ENCODE measurements at regions not wholly inside any gene's neighbourhood (a gene's known extent, or its start where the extent isn't known, plus 50 kb on each side); places are given as distances from the start of the nearest gene placed in this dataset.

- DNase-seq (no peak), ATAC-seq (ENCODE audit: low read depth) (no peak)
- ChIA-PET CTCF (no interaction called here), POLR2A (no interaction called here)
- H3K27me3 Mint-ChIP-seq = peaks cover 12% of the 10 kb centered on the region
- H3K36me3 Mint-ChIP-seq (ENCODE audit: low read depth) = no peaks in the 10 kb centered on the region
- intact Hi-C loops (cut with micrococcal nuclease) = no loop called here
- no peaks in the 10 kb centered on the region for H3K9me3 Mint-ChIP-seq
- no peak for TF ChIP-seq CTCF (IDR thresholded peaks at IDR 0.05)
- no peak overlapping the region for H3K4me3 Mint-ChIP-seq
- no peaks in the 10 kb centered on the region for H3K4me1 Mint-ChIP-seq
- no peak overlapping the region for H3K27ac Mint-ChIP-seq
Observed at GRCh38 chr2:238595750-238596570, 169.2 kb downstream of the ASB1 start.

DNA sequence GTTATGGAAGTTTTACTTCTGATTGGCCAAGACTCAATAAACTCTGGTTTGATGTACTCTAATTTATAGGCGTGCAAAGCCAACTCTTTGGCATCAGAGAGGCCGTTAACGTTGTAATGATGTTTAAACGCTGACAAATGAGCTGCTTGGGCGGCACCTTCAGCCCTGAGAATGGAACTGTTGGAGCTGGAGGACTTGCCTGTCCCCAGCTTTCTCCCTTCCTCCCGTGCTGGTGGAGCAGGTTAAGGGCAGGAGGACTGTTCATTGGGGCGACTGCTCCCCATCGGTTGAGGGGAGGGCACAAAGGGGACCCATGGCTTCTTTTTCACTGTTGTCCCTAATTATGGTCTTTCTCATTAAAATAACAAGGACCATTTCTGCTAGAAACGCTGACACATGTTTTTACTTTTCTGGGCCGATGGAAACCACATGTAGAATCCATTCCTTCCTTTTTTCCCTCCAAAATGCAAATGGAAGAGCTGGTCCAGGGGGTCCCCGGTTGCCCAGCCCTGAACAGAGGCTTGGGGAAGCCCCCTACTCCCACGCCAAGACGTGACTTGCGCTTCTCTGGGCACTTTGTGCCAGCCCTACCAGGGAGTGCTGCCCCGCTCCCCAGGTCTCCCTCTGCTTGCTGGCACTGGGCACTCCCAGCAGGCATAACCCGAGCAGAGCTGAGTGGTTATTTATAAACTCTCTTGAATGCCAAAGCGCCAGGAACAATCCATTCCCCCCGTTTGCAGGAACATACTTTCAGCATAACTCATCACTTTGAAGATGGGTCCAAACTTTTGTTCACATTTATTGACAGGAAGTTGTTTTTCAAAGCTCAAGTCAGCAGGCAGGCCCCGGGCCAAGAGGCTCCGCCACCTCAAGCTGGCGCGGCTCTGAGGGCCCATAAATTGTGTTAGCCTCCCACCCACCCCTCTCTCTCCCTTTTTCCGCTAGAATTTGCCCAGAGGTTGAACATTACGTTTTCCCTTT lies 170.1 kb downstream of the ASB1 start:
- intact Hi-C loops (cut with micrococcal nuclease) = no loop called here
- CTCF ChIA-PET = no interaction called here
- no peak overlapping the region for H3K27ac Mint-ChIP-seq
- POLR2A ChIA-PET = no interaction called here
- H3K36me3 Mint-ChIP-seq (ENCODE audit: low read depth) = no peaks in the 10 kb centered on the region
- TF ChIP-seq CTCF (IDR thresholded peaks at IDR 0.05) = no peak
- no peaks in the 10 kb centered on the region for H3K4me1 Mint-ChIP-seq
- no peak overlapping the region for H3K4me3 Mint-ChIP-seq
- ATAC-seq (ENCODE audit: low read depth) (no peak), DNase-seq (no peak)
- H3K9me3 Mint-ChIP-seq = no peaks in the 10 kb centered on the region
- peaks cover 18% of the 10 kb centered on the region for H3K27me3 Mint-ChIP-seq

GRCh38 chr2:238597638-238598528 lies 171.2 kb downstream of the ASB1 start:
- H3K27ac Mint-ChIP-seq = no peak overlapping the region

DNA sequence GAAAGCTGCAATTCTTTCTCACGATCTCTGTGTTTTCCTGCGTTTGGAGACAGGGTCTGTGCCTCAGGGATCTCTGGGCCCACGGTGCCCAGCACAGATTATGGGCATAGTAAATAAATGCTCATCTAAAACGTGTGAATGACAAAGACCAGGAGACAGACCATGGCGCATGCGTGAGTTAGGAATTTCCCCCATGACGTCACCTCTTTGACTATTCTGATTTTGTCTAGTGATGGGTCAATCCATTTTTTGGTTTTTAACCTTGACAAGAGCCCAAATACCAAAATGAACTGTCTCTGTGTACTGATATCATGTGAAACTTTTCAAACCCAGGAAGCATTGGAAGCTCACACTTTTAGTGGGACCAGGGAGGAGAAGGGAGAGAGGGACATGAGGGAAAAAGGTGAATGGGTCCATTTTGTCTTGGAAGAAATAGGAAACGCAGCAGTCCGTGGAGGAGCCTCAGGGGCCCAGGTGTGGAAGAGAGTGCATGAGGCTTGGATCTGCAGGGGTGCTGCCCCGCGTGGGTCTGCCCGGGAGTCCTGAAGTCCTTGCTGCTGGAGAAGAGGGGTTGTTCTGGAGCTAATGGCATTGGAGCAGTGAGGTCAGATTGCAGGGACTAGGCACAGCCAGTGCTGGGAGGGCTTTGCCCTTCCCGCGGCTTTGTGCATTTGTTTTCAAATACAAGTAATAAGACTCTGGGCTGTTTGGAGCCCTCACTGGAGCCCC lies 172.2 kb downstream of the ASB1 start:
- Mint-ChIP-seq H3K4me3 (no peak overlapping the region), H3K4me1 (no peaks in the 10 kb centered on the region), H3K27ac (no peak overlapping the region), H3K9me3 (peaks cover 8% of the 10 kb centered on the region), H3K27me3 (peaks cover 18% of the 10 kb centered on the region), H3K36me3 (ENCODE audit: low read depth) (no peaks in the 10 kb centered on the region)
- DNase-seq (no peak), ATAC-seq (ENCODE audit: low read depth) (no peak)
- TF ChIP-seq CTCF (IDR thresholded peaks at IDR 0.05) = no peak
- intact Hi-C loops (cut with micrococcal nuclease) = no loop called here
- CTCF ChIA-PET = no interaction called here
- POLR2A ChIA-PET = no interaction called here

More at GRCh38 chr2:238597638-238598528, 171.2 kb downstream of the ASB1 start:
- ChIA-PET POLR2A (no interaction called here), CTCF (no interaction called here)
- DNase-seq (no peak), ATAC-seq (ENCODE audit: low read depth) (no peak)
- Mint-ChIP-seq H3K36me3 (ENCODE audit: low read depth) (no peaks in the 10 kb centered on the region), H3K4me1 (no peaks in the 10 kb centered on the region), H3K9me3 (no peaks in the 10 kb centered on the region), H3K4me3 (no peak overlapping the region), H3K27me3 (peaks cover 18% of the 10 kb centered on the region)
- TF ChIP-seq CTCF (IDR thresholded peaks at IDR 0.05) = no peak
- intact Hi-C loops (cut with micrococcal nuclease) = no loop called here
